HepG2 (cell line): ENCODE measurements at regions not wholly inside any gene's neighbourhood (a gene's known extent, or its start where the extent isn't known, plus 50 kb on each side); places are given as distances from the start of the nearest gene placed in this dataset.

Experiments used
- ELF1 ChIP-seq: sonication (generic); formaldehyde crosslinking; IDR thresholded peaks from 2 replicates; pipeline ENCODE4 v1.4.0; 2020; ENCODE audit warnings: missing genetic modification reagents
- GABPB1 ChIP-seq: IDR thresholded peaks from 2 replicates; pipeline ENCODE4 v1.6.1; 2016; ENCODE audit warnings: mild to moderate bottlenecking, missing genetic modification reagents, moderate library complexity, missing compliant biosample characterization
- HNRNPUL1 ChIP-seq: fragments of 200-400 bp; formaldehyde crosslinking; IDR thresholded peaks from 2 replicates; pipeline ENCODE4 v1.6.1; 2017; ENCODE audit warnings: low read depth, mild to moderate bottlenecking, low read length, moderate library complexity
- MAFF ChIP-seq: IDR thresholded peaks from 2 replicates; pipeline ENCODE4 v1.6.1; 2011; ENCODE audit warnings: low read depth, low read length, improper control_type of control experiment
- NFIB ChIP-seq: sonication (generic); formaldehyde crosslinking; IDR thresholded peaks from 2 replicates; pipeline ENCODE4 v1.9.0; 2021; ENCODE audit warnings: missing genetic modification reagents, mild to moderate bottlenecking, borderline replicate concordance
- PHB2 ChIP-seq: fragments of 450-650 bp; IDR thresholded peaks from 2 replicates; pipeline ENCODE4 v1.6.1; 2018; ENCODE audit not compliant: partially characterized antibody
- SP1 ChIP-seq, 2 experiments: fragments of 450-650 bp in 1 of 2; sonication (generic) in 1 of 2; formaldehyde crosslinking in 1 of 2; IDR thresholded peaks; 2 replicates each; pipeline versions ENCODE4 v1.4.0 to v1.6.1; 2016 to 2020; ENCODE audit warnings: missing genetic modification reagents in 1 of 2
- SP140L ChIP-seq: sonication (generic); formaldehyde crosslinking; IDR thresholded peaks from 2 replicates; pipeline ENCODE4 v1.4.0; 2020; ENCODE audit warnings: missing genetic modification reagents, borderline replicate concordance
- ZBTB8A ChIP-seq: sonication (generic); formaldehyde crosslinking; IDR thresholded peaks from 2 replicates; pipeline ENCODE4 v1.4.0; 2020; ENCODE audit warnings: mild to moderate bottlenecking, low read depth, missing genetic modification reagents, borderline replicate concordance
- ZNF234 ChIP-seq: sonication (generic); formaldehyde crosslinking; conservative IDR thresholded peaks from 2 replicates; pipeline ENCODE4 v1.5.1; 2020; ENCODE audit warnings: mild to moderate bottlenecking, missing genetic modification reagents
- ZNF614 ChIP-seq: IDR thresholded peaks from 2 replicates; pipeline ENCODE4 v1.6.1; 2018; ENCODE audit warnings: missing biosample characterization, missing genetic modification reagents, inconsistent platforms, borderline replicate concordance
- ZNF644 ChIP-seq: IDR thresholded peaks from 2 replicates; pipeline ENCODE4 v1.6.1; 2016; ENCODE audit warnings: low read depth
- ZNF652 ChIP-seq: IDR thresholded peaks from 2 replicates; pipeline ENCODE4 v1.6.1; 2016; ENCODE audit warnings: low read depth, borderline replicate concordance
- ZNF678 ChIP-seq: sonication (generic); formaldehyde crosslinking; IDR thresholded peaks from 2 replicates; pipeline ENCODE4 v1.4.0; 2020; ENCODE audit warnings: mild to moderate bottlenecking, missing genetic modification reagents
- ZNF724P ChIP-seq: sonication (generic); formaldehyde crosslinking; IDR thresholded peaks from 2 replicates; pipeline ENCODE4 v1.8.0; 2022; ENCODE audit warnings: missing genetic modification reagents, borderline replicate concordance
- ZNF788 ChIP-seq: sonication (generic); formaldehyde crosslinking; IDR thresholded peaks from 2 replicates; pipeline ENCODE4 v1.5.0; 2020; ENCODE audit warnings: mild to moderate bottlenecking, missing genetic modification reagents, borderline replicate concordance
- ZNF816 ChIP-seq: sonication (generic); formaldehyde crosslinking; IDR thresholded peaks from 2 replicates; pipeline ENCODE4 v1.8.0; 2022; ENCODE audit warnings: missing genetic modification reagents, mild to moderate bottlenecking, borderline replicate concordance
- TF ChIP-seq, protein P1 (sequence below): sonication (generic); formaldehyde crosslinking; conservative IDR thresholded peaks from 2 replicates; pipeline ENCODE4 v1.4.0; 2020; ENCODE audit warnings: mild to moderate bottlenecking, missing genetic modification reagents, moderate library complexity
- TF ChIP-seq, protein P2 (sequence below): sonication (generic); formaldehyde crosslinking; IDR thresholded peaks from 2 replicates; pipeline ENCODE4 v1.8.1; 2022; ENCODE audit warnings: low read depth, mild to moderate bottlenecking, missing genetic modification reagents
- TF ChIP-seq, protein P3 (sequence below): sonication (generic); formaldehyde crosslinking; IDR thresholded peaks from 2 replicates; pipeline ENCODE4 v1.5.1; 2020; ENCODE audit warnings: mild to moderate bottlenecking, missing genetic modification reagents
- TF ChIP-seq, protein P4 (sequence below): sonication (generic); formaldehyde crosslinking; IDR thresholded peaks from 2 replicates; pipeline ENCODE4 v1.5.0; 2020; ENCODE audit warnings: missing genetic modification reagents

DNA sequence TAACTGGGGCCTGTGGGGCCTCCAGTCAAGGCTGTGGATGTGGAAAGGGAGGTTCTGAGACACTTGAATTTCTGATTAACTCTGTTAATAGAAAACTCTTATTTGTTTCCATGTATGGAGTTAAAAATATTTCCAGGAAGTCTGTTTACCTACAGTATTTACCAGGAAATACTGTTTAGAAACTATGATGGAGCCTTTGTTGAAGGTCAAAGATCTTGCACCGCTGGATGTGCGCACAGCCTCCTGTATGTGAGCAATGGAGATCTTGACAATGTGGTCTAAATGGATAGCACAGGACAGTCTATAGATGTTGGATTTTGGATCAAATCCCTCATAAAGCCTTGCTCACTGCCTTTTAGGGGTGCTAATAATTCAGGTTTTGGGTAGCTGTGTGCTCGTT is 268.4 kb downstream of the DLEU7 start (continued):
- TF ChIP-seq, protein P1, sequence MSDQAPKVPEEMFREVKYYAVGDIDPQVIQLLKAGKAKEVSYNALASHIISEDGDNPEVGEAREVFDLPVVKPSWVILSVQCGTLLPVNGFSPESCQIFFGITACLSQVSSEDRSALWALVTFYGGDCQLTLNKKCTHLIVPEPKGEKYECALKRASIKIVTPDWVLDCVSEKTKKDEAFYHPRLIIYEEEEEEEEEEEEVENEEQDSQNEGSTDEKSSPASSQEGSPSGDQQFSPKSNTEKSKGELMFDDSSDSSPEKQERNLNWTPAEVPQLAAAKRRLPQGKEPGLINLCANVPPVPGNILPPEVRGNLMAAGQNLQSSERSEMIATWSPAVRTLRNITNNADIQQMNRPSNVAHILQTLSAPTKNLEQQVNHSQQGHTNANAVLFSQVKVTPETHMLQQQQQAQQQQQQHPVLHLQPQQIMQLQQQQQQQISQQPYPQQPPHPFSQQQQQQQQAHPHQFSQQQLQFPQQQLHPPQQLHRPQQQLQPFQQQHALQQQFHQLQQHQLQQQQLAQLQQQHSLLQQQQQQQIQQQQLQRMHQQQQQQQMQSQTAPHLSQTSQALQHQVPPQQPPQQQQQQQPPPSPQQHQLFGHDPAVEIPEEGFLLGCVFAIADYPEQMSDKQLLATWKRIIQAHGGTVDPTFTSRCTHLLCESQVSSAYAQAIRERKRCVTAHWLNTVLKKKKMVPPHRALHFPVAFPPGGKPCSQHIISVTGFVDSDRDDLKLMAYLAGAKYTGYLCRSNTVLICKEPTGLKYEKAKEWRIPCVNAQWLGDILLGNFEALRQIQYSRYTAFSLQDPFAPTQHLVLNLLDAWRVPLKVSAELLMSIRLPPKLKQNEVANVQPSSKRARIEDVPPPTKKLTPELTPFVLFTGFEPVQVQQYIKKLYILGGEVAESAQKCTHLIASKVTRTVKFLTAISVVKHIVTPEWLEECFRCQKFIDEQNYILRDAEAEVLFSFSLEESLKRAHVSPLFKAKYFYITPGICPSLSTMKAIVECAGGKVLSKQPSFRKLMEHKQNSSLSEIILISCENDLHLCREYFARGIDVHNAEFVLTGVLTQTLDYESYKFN: peak; percentile 40
- TF ChIP-seq ZNF724P (CRISPR knock-in tag) (no peak), ZNF614 (no peak), ZNF652 (CRISPR knock-in tag) (no peak), GABPB1 (CRISPR knock-in tag) (no peak), ZNF678 (CRISPR knock-in tag) (no peak), NFIB (no peak), SP1 (IDR thresholded peaks at IDR 0.05) (no peak), SP1 (CRISPR knock-in tag; IDR thresholded peaks at IDR 0.05) (no peak), ZBTB8A (CRISPR knock-in tag) (no peak), HNRNPUL1 (no peak), SP140L (no peak), ELF1 (CRISPR knock-in tag) (no peak), ZNF644 (CRISPR knock-in tag) (peak; percentile 63; the same call in 1 of the 2 replicates), ZNF816 (no peak), PHB2 (no peak), MAFF (no peak), ZNF788 (CRISPR knock-in tag) (no peak), ZNF234 (CRISPR knock-in tag) (no peak)
- TF ChIP-seq, protein P2, sequence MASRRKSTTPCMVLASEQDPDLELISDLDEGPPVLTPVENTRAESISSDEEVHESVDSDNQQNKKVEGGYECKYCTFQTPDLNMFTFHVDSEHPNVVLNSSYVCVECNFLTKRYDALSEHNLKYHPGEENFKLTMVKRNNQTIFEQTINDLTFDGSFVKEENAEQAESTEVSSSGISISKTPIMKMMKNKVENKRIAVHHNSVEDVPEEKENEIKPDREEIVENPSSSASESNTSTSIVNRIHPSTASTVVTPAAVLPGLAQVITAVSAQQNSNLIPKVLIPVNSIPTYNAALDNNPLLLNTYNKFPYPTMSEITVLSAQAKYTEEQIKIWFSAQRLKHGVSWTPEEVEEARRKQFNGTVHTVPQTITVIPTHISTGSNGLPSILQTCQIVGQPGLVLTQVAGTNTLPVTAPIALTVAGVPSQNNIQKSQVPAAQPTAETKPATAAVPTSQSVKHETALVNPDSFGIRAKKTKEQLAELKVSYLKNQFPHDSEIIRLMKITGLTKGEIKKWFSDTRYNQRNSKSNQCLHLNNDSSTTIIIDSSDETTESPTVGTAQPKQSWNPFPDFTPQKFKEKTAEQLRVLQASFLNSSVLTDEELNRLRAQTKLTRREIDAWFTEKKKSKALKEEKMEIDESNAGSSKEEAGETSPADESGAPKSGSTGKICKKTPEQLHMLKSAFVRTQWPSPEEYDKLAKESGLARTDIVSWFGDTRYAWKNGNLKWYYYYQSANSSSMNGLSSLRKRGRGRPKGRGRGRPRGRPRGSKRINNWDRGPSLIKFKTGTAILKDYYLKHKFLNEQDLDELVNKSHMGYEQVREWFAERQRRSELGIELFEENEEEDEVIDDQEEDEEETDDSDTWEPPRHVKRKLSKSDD: no peak
- TF ChIP-seq, protein P3, sequence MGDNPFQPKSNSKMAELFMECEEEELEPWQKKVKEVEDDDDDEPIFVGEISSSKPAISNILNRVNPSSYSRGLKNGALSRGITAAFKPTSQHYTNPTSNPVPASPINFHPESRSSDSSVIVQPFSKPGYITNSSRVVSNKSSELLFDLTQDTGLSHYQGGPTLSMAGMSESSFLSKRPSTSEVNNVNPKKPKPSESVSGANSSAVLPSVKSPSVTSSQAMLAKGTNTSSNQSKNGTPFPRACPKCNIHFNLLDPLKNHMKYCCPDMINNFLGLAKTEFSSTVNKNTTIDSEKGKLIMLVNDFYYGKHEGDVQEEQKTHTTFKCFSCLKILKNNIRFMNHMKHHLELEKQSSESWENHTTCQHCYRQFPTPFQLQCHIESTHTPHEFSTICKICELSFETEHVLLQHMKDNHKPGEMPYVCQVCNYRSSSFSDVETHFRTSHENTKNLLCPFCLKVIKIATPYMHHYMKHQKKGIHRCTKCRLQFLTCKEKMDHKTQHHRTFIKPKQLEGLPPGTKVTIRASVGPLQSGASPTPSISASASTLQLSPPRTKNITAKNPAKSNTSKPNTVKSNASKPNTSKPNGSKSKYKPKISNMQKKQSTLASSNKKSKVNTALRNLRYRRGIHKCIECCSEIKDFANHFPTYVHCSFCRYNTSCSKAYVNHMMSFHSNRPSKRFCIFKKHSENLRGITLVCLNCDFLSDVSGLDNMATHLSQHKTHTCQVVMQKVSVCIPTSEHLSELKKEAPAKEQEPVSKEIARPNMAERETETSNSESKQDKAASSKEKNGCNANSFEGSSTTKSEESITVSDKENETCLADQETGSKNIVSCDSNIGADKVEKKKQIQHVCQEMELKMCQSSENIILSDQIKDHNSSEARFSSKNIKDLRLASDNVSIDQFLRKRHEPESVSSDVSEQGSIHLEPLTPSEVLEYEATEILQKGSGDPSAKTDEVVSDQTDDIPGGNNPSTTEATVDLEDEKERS (CRISPR knock-in tag): no peak
- TF ChIP-seq, protein P4, sequence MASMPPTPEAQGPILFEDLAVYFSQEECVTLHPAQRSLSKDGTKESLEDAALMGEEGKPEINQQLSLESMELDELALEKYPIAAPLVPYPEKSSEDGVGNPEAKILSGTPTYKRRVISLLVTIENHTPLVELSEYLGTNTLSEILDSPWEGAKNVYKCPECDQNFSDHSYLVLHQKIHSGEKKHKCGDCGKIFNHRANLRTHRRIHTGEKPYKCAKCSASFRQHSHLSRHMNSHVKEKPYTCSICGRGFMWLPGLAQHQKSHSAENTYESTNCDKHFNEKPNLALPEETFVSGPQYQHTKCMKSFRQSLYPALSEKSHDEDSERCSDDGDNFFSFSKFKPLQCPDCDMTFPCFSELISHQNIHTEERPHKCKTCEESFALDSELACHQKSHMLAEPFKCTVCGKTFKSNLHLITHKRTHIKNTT (CRISPR knock-in tag): no peak
